Suprapubic skin (tissue), 4 donors: ENCODE measurements at regions not wholly inside any gene's neighbourhood (a gene's known extent, or its start where the extent isn't known, plus 50 kb on each side); places are given as distances from the start of the nearest gene placed in this dataset.
"Not testable (repeated sequence)": the region's sequence is repeated elsewhere in the genome, so short reads cannot be mapped to it uniquely, and the experiment has no call there.

Experiments used
- DNase-seq, 2 donors: peaks; one replicate each; pipeline ENCODE4 v3.0.0-alpha.2; 2019; ENCODE audit warnings: low spot score in 2 of 2
- H3K27ac ChIP-seq: fragments of 200-600 bp; sonication (generic); one replicate; pipeline ENCODE4 v1.5.1; 2019
- H3K27me3 ChIP-seq: fragments of 200-600 bp; sonication (generic); one replicate; pipeline ENCODE4 v1.5.1; 2019
- H3K36me3 ChIP-seq: fragments of 200-600 bp; sonication (generic); one replicate; pipeline ENCODE4 v1.5.1; 2019
- H3K4me1 ChIP-seq: fragments of 200-600 bp; sonication (generic); one replicate; pipeline ENCODE4 v1.5.1; 2019
- H3K4me3 ChIP-seq: fragments of 200-600 bp; sonication (generic); one replicate; pipeline ENCODE4 v1.5.1; 2019; ENCODE audit warnings: mild to moderate bottlenecking
- H3K9me3 ChIP-seq: fragments of 200-600 bp; sonication (generic); one replicate; pipeline ENCODE4 v1.5.1; 2019
- EP300 ChIP-seq: sonication (generic); formaldehyde crosslinking; IDR thresholded peaks from one replicate; pipeline ENCODE4 v1.6.1; 2017; ENCODE audit warnings: antibody characterized with exemption
- POLR2A ChIP-seq, 2 donors: fragments of 450-650 bp; IDR thresholded peaks; one replicate each; pipeline ENCODE4 v1.6.1; 2017; ENCODE audit warnings: antibody characterized with exemption in 2 of 2, mild to moderate bottlenecking in 2 of 2, moderate library complexity in 2 of 2
- POLR2AphosphoS5 ChIP-seq, 3 donors: sonication (generic); formaldehyde crosslinking; IDR thresholded peaks; one replicate each; pipeline ENCODE4 v1.6.1; 2017; ENCODE audit warnings: antibody characterized with exemption in 3 of 3
- WGBS: methylation state at CpG from one replicate; pipeline ENCODE4 v1.1.5; 2018; 5-methylcytosine and 5-hydroxymethylcytosine counted together
- TF ChIP-seq, protein P1 (sequence below), 2 donors: fragments of 200-600 bp in 1 of 2; fragments of 450-650 bp in 1 of 2; sonication (generic) in 1 of 2; IDR thresholded peaks; one replicate each; pipeline ENCODE4 v1.5.1; 2016 to 2019; ENCODE audit warnings: antibody characterized with exemption in 2 of 2, mild to moderate bottlenecking in 1 of 2, moderate library complexity in 1 of 2

DNA sequence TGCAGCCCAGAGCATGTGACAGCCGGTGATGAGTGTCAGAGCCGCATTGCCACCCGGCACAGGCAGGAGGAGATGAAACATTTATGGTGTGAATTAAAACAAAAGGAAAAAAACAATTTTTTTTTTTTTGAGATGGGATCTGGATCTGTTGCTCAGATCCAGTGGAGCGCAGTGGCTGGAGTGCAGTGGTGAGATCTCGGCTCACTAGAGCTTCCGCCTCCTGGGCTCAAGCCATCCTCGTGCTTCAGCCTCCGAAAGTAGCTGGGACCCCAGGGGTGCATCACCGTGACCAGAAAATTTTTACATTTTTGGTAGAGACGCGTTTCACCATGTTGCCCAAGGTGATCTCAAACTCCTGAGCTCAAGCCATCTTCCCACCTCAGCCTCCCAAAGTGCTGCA, 182.1 kb upstream of the SALL3 start:
- H3K27me3 ChIP-seq: peaks cover 13% of the 10 kb centered on the region
- DNase-seq: no peak
- H3K27ac ChIP-seq: no peak overlapping the region
- no peak overlapping the region for H3K4me3 ChIP-seq
- H3K9me3 ChIP-seq: no peaks in the 10 kb centered on the region
- H3K36me3 ChIP-seq: no peaks in the 10 kb centered on the region
- no peaks in the 10 kb centered on the region for H3K4me1 ChIP-seq
- TF ChIP-seq, protein P1, sequence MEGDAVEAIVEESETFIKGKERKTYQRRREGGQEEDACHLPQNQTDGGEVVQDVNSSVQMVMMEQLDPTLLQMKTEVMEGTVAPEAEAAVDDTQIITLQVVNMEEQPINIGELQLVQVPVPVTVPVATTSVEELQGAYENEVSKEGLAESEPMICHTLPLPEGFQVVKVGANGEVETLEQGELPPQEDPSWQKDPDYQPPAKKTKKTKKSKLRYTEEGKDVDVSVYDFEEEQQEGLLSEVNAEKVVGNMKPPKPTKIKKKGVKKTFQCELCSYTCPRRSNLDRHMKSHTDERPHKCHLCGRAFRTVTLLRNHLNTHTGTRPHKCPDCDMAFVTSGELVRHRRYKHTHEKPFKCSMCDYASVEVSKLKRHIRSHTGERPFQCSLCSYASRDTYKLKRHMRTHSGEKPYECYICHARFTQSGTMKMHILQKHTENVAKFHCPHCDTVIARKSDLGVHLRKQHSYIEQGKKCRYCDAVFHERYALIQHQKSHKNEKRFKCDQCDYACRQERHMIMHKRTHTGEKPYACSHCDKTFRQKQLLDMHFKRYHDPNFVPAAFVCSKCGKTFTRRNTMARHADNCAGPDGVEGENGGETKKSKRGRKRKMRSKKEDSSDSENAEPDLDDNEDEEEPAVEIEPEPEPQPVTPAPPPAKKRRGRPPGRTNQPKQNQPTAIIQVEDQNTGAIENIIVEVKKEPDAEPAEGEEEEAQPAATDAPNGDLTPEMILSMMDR (IDR thresholded peaks at IDR 0.05): no peak
- TF ChIP-seq POLR2A (IDR thresholded peaks at IDR 0.05): no peak
- TF ChIP-seq POLR2AphosphoS5 (IDR thresholded peaks at IDR 0.05): no peak
- WGBS: 88% methylated on average over 11 of the region's 11 CpGs

- Histone ChIP-seq H3K27ac (no peak overlapping the region), H3K27me3 (peaks cover 13% of the 10 kb centered on the region), H3K36me3 (no peaks in the 10 kb centered on the region), H3K9me3 (no peaks in the 10 kb centered on the region), H3K4me1 (no peaks in the 10 kb centered on the region), H3K4me3 (no peak overlapping the region)
- 87% methylated on average over 25 of the region's 29 CpGs for WGBS
- peak in 1 of 2 donors; percentile 36 for DNase-seq
- TF ChIP-seq POLR2AphosphoS5 (IDR thresholded peaks at IDR 0.05) (no peak), EP300 (no peak), POLR2A (IDR thresholded peaks at IDR 0.05) (no peak)
- TF ChIP-seq, protein P1 (IDR thresholded peaks at IDR 0.05): no peak
Observed at GRCh38 chr18:78798402-78799175, 181.0 kb upstream of the SALL3 start.

GRCh38 chr18:78799382-78800089, 180.1 kb upstream of the SALL3 start:
- no peak for TF ChIP-seq EP300
- TF ChIP-seq POLR2A (IDR thresholded peaks at IDR 0.05): no peak
- TF ChIP-seq, protein P1 (IDR thresholded peaks at IDR 0.05): no peak
- TF ChIP-seq POLR2AphosphoS5 (IDR thresholded peaks at IDR 0.05): no peak
- Histone ChIP-seq H3K36me3 (no peaks in the 10 kb centered on the region), H3K27me3 (peaks cover 7% of the 10 kb centered on the region), H3K4me1 (no peaks in the 10 kb centered on the region), H3K4me3 (no peak overlapping the region), H3K27ac (no peak overlapping the region), H3K9me3 (no peaks in the 10 kb centered on the region)
- DNase-seq: no peak
- 72% methylated on average over 26 of the region's 29 CpGs for WGBS

GRCh38 chr18:78800102-78800851, 179.3 kb upstream of the SALL3 start:
- H3K27ac ChIP-seq, H3K36me3 ChIP-seq, H3K4me3 ChIP-seq, H3K4me1 ChIP-seq, DNase-seq, H3K27me3 ChIP-seq, H3K9me3 ChIP-seq: not testable (repeated sequence)
- WGBS: 78% methylated on average over 14 of the region's 14 CpGs

DNA sequence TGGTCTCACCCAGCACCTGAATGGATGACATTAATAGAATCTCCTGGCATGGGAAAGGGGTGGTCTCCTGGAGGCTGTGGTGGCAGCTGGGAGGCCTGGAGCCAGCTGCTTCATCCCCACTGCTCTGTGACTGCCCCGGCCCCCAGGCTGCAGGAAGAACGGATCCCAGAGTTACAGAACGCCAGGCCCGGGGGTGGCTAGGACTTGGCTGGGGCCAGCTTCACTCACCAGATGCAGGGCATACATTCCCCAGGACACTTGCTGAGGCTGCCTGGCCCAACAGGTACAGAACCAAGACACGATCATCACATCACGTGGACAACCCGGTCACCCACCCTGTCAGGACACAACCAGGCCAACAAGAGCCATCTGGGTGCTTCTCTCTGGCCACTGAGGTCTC, 178.6 kb upstream of the SALL3 start:
- no peaks in the 10 kb centered on the region for H3K9me3 ChIP-seq
- WGBS: 95% methylated on average over 3 of the region's 7 CpGs
- TF ChIP-seq, protein P1 (IDR thresholded peaks at IDR 0.05): no peak
- TF ChIP-seq EP300 (no peak), POLR2A (IDR thresholded peaks at IDR 0.05) (no peak), POLR2AphosphoS5 (IDR thresholded peaks at IDR 0.05) (no peak)
- H3K27me3 ChIP-seq: peaks cover 7% of the 10 kb centered on the region
- H3K4me3 ChIP-seq: no peak overlapping the region
- no peak overlapping the region for H3K27ac ChIP-seq
- H3K4me1 ChIP-seq: no peaks in the 10 kb centered on the region
- DNase-seq: no peak
- H3K36me3 ChIP-seq: no peaks in the 10 kb centered on the region
